ENCODE measurements at regions not wholly inside any gene's neighbourhood (a gene's known extent, or its start where the extent isn't known, plus 50 kb on each side); places are given as distances from the start of the nearest gene placed in this dataset.

- TF ChIP-seq CTCF (IDR thresholded peaks at IDR 0.05; ENCODE audit: insufficient read depth, low read length) (no peak), GABPA (IDR thresholded peaks at IDR 0.05; ENCODE audit: low read depth) (no peak), POLR2AphosphoS5 (IDR thresholded peaks at IDR 0.05; ENCODE audit: low read depth) (no peak), REST (IDR thresholded peaks at IDR 0.05; ENCODE audit: insufficient replicate concordance, low read depth) (no peak), SPI1 (IDR thresholded peaks at IDR 0.05; ENCODE audit: borderline replicate concordance, low read depth) (no peak)
Measured at GRCh38 chr13:34805347-34805746, 136.7 kb upstream of the NBEA start.

Data from HL-60 (cell line).